Hematopoietic multipotent progenitor cell treated with erythropoietin and hydrocortisone succinate and interleukin-3 and kit ligand, for 17 days (in vitro differentiated cells): ENCODE measurements at regions not wholly inside any gene's neighbourhood (a gene's known extent, or its start where the extent isn't known, plus 50 kb on each side); places are given as distances from the start of the nearest gene placed in this dataset.
"Not testable (repeated sequence)": the region's sequence is repeated elsewhere in the genome, so short reads cannot be mapped to it uniquely, and the experiment has no call there.

Source experiments
- DNase-seq: peaks from one replicate; pipeline ENCODE4 v3.0.0-alpha.2; 2015; ENCODE audit warnings: low spot score

DNA sequence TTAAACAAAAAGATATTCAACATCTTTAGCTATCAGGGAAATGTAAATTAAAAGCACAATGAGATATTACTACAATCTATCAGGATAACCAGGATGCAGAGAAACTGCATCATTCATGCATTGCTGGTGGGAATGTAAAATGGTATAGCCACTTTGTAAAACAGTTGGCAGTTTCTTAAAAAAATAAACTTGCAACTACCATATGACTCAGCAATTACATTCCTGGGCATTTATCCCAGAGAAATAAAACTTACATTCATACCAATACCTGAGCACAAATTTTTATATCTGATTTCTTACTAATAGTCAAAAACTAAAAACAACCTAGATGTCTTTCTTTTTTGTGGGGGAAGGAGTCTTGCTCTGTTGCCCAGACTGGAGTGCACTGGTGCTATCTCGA is 190.3 kb upstream of the TAB2 start:
- peak; percentile 42 for DNase-seq

DNA sequence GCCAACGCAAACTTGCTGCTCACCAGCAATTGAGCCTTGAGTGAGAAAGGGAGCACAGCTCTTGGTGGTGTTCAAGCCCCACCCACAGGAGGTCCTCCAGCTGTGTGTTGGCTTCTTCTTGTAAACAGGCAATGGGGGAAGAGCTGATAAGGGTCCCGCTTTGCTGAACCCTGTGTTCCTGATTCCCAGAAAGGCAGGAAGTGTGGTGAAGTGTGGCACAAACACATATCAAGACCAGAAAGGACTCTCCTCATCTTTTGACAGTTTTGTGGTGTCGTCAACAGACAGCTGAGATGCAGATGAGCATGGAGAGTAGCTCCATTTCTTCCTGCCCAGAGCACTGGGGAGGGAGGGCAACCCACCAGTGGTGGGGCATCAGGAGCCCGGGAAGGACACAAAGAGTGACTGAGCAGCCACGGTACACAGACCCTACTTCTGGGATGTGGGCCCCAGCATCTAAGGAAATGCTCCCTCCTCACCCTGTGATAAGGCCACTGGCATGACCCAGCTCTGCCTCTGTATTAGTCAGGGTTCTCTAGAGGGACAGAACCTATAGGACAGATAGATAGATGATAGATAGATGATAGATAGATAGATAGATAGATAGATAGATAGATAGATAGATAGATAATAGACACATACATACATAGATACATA is 188.9 kb upstream of the TAB2 start:
- DNase-seq: peak; percentile 76

DNA sequence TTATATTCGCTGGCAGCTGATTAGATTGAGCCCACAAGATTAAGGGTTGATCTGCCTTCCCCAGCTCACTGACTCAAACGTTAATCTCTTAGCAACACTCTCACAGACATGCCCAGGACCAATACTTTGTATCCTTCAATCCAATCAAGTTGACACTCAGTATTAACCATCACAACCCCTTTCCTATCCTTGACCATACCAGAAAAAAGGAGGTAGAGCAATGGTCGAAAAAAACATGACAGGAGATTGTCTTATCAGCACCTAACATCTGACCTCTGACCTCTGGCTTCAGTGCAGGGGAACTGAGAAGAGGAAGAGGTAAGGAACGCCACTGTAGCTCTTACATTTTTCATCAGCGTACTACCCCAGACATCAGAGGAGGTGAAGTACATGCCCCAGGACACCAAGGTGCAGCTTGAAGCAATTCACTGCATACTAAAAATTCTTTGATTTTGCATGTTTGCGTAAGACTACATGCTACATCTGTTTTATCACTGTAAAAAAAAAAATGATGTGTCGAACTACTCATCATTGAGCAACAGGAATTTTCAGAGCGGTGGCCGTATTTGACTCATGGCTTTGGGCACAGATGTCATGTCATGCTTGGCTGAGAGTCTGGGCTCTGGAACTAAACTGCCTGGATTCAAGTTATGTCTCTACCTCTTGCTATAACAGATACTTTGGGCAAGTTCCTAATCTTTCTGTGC is 188.0 kb upstream of the TAB2 start:
- peak; percentile 56 for DNase-seq

DNA sequence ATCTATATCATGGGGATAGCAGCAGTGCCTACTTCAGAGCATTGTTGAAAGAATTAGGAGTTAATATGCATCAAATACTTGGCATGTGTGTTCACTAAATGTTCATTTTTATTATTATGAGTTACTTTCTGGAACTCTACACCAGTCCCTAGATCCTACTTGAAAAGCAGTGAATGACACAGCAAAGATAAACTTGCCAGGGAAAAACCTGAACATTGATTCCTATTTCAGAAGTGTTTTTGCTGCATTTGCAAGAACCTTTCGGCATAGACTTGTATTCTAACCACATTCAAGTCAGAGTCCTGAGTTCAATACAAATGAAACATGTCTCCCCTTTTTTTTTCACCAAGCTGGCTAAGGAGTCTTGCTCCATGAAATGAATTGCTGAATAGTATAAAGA is 187.4 kb upstream of the TAB2 start:
- no peak for DNase-seq

DNA sequence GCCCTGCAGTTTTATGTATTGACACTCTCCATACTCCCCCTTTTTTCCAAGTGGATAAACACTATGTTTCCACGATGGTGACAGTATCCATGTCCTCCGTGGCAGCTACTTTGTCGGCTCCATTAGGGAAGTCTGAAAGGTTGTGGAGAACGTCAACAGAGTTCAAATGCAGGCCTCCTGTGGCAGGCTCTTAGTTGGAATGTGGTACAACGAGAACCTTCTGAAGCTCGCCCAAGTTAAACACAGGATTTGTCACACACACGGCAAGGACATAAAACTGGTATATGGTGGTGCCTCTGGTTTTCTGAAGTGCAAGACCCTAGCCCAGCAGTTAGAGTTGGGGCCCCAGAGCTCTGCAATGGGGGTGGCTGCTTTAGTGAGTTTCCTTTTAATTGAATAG is 187.0 kb upstream of the TAB2 start:
- no peak for DNase-seq

DNA sequence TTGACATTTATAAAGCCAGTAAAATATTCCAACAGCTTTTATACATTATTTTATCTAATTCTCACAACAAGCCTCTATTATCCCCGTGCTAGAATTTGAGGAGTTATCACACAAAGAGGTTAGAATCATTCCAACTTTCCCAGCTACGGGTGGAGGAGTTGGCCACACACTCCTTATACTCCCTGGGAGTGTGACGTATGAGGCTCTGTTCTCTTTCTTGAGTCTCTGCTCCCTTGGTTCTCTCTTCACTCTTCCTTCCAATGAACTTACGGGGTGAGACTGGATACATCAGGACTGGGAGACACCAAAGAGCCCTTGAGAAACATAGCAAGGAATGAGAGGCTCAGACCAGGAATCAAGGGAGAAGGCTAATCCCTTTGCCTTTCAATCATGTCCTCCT is 185.6 kb upstream of the TAB2 start:
- DNase-seq: no peak

DNA sequence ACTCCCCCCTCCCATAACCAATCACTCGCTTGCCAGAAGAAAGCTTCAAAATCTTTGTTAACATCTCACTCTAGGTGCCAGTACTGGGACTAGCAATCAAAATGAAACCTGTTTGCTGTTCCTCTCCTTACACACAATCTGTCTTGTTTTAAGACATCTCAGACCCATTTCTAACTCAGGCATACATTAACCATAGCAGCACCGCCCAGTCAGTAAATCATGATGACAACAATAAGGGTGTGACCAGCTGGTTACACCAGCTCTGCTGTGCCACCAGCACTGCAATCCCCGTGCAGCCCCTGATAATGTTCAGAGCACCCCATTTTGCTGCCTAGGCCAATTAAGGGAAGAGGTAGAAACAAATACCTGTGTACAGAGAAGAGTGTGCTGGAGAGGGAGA is 185.2 kb upstream of the TAB2 start:
- no peak for DNase-seq

DNA sequence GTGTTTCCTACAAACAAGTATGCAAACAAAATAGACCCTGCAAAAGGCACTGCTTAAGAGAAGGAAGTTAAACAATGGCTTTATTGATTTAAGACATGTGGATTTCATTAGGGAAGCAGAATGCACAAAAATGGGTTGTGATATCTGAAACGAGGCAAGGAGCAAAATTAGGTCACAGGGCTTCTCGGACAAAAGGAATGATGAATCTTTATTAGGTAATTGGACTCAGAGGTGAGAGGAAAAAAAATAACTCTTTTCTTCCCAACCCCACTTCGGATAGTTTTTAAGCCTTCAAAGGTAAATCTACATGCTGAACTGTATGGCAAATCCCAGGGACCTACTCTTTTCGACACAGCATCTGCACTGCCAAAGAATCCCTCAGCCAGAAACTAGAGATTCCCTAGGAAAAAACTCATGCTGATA is 183.0 kb upstream of the TAB2 start:
- DNase-seq: no peak

DNA sequence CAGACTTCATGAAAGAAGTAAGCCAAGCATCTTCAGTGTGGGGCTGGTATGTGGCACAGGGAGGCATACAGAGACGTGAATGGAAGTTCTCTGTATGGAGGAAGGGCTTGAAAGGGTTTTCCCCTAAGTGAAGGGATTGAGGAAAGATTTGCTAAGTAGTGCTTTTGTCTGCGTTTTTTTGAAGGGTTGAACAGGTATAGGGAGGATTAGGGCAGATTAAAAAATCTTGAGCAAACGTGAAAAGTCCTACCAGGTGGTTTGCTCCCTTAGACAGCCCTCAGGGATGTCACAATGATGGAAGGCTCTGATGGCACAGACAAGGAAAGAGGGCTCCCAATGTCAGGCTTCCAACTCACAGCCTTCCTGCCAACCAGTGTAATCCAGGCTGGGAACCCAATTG is 181.7 kb upstream of the TAB2 start:
- no peak for DNase-seq

DNA sequence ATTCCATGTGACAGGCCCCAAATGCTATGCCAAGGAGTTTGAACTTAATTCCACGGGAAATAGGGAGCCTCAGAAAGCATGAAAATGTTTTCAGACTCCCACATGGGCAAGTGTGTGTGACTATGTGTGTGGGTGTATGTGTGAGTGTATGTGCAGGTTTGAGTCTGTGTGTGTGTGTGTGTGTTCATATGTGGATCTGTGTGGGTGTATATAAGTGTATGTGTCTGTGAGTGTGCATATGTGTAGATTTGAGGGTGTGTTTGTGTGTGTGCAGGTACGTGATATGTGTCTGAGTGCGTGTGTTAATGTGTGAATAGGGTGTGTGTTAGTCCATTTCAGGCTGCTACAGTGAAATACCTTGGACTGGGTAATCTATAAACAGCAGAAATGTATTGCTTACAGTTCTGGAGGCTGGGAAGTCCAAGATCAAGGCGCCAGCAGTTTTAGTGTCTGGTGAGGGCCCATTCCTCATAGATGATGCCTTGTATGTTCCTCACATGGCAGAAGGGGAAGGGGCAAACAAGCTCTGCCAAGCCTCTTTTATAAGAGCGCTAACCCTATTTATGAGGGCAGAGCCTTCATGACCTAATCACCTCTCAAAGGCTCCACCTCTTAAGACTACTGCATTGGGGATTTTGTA is 181.1 kb upstream of the TAB2 start:
- no peak for DNase-seq

DNA sequence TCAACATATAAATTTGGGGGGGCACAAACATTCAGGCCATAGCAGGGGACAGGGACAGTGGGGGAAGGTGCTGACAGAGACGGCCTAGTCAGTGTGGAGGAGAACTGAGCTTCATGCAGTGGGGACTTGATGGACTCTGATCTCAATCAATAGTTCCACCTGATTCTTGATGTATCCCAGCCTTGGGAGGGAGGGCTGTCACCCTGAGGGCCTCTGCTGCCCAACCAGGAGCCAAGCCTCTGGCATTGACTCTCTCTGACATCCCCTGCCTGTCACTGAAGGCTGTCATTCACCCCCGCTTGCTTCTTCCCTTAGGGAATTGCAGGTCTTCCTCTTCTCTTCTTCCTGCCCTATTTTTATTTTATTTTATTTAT is 180.6 kb upstream of the TAB2 start:
- no peak for DNase-seq

DNA sequence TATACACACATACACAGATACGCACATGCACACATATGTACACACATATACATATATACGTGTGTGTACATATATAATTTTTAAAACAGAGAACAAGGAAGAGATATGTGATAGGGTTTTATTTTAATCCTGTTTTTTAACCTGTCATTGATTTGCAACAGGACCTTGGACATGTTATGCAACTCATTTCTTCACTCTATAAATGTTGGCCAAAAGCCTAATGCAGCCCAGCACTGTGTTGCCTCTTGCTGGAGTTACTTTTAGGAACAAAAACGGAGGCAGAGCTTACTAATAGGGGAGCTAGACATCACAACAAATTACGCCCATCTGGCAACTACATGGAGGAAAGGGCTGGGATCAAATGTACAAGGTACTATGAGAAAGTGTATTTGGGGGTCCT is 179.9 kb upstream of the TAB2 start:
- DNase-seq: no peak

DNA sequence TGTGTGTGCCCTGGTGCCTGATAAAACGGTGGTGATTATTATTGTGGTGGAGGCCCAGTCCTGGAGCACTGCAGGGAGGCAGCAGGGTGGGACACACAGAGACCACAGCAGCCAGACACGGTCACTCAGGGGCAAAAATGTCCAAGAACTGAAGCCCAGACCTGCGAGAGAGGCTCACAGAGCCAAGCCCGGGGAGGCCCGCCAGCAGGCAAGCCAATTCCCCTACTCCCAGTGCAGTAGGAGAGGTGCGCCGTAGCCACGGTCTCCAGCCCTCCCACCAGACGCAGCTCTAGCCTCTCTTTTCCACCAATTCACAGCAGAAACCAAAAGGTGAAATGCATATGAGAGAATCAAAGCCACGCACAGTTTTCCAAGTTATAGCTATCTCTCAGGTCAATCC is 179.4 kb upstream of the TAB2 start:
- DNase-seq: no peak

DNA sequence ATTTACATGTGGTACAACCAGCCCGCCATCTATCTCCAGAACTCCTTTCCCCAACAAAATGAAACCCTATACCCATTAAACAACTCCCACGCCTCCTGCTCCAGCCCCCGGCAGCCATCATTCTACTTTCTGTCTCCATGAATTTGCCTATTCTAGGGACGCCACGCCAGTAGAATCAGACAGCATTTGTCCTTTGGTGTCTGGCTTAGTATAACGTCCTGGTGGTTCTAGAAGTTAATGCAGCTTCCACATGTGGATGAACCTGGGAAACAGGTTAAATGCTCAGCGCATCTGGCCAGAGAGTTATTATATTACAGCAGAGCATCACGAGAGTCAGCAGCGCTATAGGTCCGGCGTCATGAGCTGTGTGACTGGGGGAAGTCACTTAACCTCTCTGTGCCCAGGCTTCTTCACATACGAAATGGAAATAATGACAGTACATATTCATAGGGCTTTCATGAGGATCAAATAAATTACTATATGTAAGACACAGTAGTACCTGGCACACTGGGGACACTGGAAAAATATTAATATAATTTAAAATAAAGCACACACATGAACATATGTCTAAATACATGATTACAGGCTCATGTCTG is 178.7 kb upstream of the TAB2 start:
- no peak for DNase-seq

DNA sequence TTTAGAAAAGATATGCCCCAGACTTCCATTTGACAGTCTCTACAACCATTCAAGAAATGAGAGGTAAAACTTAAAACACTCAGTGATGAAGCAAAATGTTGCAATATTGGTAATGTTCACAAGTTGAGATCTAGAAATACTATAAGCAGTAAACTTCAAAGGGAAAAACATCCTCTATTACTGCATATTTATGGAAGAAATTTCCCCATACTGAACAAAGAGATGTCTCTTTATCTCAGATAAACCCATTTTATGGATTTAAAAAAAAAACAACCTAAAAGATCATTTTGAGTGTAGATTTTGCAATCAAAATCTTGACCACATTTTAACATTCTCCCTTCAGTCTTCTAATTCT is 177.8 kb upstream of the TAB2 start:
- no peak for DNase-seq

DNA sequence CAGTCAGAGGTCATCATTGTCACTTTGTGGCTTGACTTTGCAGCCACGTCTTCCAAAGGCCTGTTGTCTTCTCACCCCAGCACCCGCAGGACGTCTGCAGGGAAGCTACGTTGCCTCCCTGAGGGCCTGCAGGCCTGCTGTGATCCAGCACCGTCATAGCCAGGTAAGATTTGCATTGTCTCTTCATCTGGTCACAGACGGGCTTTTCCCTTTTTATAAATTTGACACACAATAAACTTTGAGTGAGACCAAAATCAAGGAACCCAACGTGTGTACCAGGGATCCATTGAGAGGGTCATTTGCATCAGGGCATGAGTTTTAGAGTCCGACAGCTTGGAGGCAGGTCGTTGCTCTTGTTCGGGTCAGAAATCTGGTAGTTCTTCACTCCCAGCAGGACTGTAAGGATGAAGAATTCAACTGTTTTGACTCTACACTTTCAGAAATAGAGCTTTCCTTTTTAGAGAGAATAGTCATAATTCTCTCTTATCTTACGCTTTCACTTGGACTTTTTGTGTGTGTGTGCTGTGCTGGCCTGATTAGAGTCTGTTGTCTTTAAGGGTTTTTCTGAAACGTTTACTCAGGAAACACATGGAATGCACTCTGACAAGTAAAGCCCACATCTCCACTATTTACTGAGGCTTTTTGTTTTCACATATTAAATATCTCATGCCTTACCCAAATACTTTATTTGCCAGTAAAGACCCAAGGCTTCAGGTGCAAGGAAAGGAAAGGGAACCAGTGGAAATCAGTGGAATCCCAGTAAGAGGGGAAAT is 177.2 kb upstream of the TAB2 start:
- DNase-seq: peak; percentile 23

DNA sequence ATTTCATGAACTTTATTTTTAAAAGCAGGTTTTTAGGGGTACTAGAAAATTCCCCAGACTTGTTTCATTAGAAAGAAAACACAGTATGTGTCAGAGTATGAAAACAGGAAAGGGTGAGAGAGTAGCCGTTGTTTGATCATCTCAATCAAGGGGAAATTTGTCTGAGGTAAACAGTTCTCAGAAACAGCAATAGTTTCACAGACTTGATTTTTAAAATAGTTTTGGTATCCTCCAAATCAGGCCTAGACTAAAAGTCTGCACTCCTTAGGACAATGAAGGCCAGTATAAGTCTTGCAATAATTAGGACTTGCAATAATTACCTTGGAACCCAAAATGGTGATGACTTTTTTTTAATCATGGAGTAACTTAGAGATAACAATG is 176.6 kb upstream of the TAB2 start:
- no peak for DNase-seq

DNA sequence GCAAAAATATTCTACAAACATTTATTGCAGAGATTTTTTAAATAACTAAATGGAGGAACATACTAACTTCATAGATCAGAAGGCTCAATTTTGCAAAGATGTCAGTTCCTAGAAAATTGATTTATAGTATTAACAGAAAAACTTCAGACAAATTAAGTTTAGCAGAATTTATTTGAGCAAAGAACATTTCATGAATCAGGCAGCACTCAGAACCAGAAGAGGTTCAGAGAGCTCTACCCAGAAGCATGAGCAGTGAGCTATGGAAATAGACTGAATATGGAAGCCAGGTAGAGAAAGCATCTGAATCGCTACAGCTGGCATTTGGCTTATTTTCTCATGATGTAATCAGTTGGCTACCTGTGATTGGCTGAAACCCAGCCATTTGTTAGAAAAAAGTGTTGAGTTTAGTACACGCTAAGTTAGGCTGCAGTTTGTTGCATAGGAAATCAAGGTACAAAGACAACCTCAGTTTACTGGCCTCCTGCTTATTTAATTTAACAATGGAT is 174.5 kb upstream of the TAB2 start:
- DNase-seq: no peak

DNA sequence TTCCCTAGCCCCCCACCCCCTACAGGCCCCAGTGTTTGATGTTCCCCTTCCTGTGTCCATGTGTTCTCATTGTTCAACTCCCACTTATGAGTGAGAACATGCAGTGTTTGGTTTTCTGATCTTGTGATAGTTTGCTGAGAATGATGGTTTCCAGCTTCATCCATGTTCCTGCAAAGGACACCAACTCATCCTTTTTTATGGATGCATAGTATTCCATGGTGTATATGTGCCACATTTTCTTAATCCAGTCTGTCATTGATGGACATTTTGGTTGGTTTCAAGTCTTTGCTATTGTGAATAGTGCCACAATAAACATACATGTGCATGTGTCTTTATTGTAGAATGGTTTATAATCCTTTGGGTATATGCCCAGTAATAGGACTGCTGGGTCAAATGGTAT is 171.7 kb upstream of the TAB2 start:
- DNase-seq: not testable (repeated sequence)

DNA sequence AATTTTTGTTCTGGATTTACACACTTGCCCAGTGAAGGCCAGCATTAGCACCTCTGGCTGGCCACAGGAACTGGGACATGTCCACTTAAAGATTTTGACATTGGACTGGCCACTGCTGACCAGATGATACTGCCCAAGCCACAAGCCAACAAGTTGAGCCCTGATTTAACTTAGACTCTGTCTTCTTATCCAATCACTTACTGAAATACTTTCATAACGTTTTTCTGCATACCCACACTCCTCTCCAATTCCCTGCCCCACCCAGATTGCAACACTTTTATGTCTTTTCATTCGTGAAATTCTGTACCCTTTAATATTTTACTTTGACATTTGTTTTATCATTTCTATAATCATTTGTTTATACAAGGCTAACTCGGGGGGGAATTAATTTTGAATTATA is 170.3 kb upstream of the TAB2 start:
- no peak for DNase-seq

DNA sequence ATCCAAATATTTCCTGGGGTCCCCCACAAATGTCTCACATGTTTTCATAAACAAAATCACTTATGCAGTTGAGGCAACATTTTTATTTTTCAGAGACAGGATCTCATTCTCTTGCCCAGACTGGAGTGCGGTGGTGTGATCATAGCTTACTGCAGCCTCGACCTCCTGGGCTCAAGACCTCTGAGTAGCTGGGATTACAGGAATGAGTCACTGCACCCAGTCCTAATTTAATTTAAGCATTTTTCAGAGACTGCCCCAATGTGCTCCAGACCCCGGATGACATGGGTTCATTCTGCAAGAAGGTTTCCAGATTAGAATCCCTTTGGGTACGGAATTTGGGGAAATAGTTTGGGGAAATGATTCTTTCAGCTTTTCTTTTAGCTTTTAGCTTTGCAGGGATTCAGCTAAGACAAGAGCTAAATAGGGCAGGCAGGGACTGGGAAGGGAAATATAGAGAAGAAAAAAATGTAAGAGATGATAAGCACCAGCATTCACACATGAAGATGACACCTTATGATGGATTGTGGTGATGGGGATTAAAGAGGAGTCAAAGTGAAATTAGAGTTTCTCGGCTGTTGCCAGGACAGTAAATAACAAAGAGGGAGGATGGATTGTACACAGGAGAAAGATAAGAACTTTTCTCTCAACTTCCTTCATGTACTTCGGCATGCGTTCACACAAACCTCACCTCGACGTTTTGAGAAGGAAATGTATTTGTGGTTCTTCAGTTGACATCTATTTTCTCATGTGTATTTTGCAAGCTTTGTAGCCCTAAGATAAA is 169.4 kb upstream of the TAB2 start:
- no peak for DNase-seq

DNA sequence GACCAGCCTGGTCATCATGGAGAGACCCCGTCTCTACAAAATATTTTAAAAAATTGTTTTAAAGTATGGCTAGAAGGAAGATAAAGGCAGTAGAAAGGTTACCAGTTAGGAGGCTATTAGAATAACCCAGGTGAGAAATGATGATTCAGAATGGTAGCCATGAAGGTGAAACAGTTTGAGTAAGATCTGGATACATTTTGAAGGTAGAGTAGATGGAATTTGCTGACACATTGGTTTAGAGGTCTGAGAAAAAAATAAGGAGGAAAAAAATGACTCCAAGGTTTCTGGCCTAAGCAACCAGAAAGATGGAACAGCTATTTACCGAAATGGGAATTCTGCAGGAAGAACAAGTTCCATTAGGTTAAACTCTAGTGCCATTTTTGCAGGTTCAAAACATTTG is 167.9 kb upstream of the TAB2 start:
- no peak for DNase-seq
